Stimulated activated naive CD8-positive, alpha-beta T cell treated with anti-CD3 and anti-CD28 coated beads, Interleukin-15, Interleukin-2, amounts not matched to agents 100 ng/mL and 50 ng/mL, for 24 hours (primary cell): ENCODE measurements at regions not wholly inside any gene's neighbourhood (a gene's known extent, or its start where the extent isn't known, plus 50 kb on each side); places are given as distances from the start of the nearest gene placed in this dataset.

ENCODE experiments used
- H3K27ac Mint-ChIP-seq: one replicate; pipeline ENCODE4 v1.8.0; 2021; ENCODE audit warnings: mild to moderate bottlenecking, mixed read lengths
- H3K27me3 Mint-ChIP-seq: one replicate; pipeline ENCODE4 v1.8.0; 2021; ENCODE audit warnings: mixed read lengths
- H3K36me3 Mint-ChIP-seq: one replicate; pipeline ENCODE4 v1.8.0; 2021; ENCODE audit warnings: low read depth, mixed read lengths
- H3K4me1 Mint-ChIP-seq: one replicate; pipeline ENCODE4 v1.8.0; 2021; ENCODE audit warnings: low read depth, mixed read lengths
- H3K4me3 Mint-ChIP-seq: one replicate; pipeline ENCODE4 v1.8.0; 2021; ENCODE audit warnings: mild to moderate bottlenecking, mixed read lengths
- H3K9me3 Mint-ChIP-seq: one replicate; pipeline ENCODE4 v1.8.0; 2021; ENCODE audit warnings: mixed read lengths

DNA sequence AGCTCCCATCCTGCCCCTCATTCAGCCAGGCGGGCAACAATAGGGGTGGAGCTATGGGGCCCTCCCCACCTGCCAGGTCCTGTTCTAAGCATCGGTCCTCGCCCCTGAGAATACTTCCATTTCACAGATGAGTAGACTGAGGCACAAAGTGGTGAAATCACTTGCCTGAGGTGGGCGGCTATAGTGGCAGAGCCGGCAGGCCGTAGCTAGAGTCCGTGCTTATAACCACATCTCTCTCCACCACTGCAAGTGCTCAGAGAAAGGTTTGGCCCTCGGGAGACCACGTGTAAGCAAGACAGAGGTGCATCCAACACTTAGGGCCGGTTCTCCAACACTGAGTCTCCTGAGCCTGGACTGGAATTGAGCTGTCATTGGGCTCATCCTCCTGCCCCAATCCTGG lies 145.8 kb upstream of the UNC5B start:
- Mint-ChIP-seq H3K27ac (no peak overlapping the region), H3K4me3 (no peak overlapping the region), H3K9me3 (no peaks in the 10 kb centered on the region), H3K4me1 (no peaks in the 10 kb centered on the region), H3K27me3 (no peaks in the 10 kb centered on the region), H3K36me3 (no peaks in the 10 kb centered on the region)

GRCh38 chr10:71067098-71067740 lies 145.2 kb upstream of the UNC5B start:
- no peak overlapping the region for H3K27ac Mint-ChIP-seq
- no peaks in the 10 kb centered on the region for H3K36me3 Mint-ChIP-seq
- H3K4me3 Mint-ChIP-seq = no peak overlapping the region
- H3K9me3 Mint-ChIP-seq = no peaks in the 10 kb centered on the region
- H3K27me3 Mint-ChIP-seq = no peaks in the 10 kb centered on the region
- no peaks in the 10 kb centered on the region for H3K4me1 Mint-ChIP-seq

- H3K27me3 Mint-ChIP-seq = no peaks in the 10 kb centered on the region
These were observed 143.5 kb upstream of the UNC5B start for GRCh38 chr10:71068861-71069271.

GRCh38 chr10:71069909-71070666 lies 142.3 kb upstream of the UNC5B start:
- no peaks in the 10 kb centered on the region for H3K4me1 Mint-ChIP-seq
- H3K9me3 Mint-ChIP-seq = no peaks in the 10 kb centered on the region
- no peak overlapping the region for H3K27ac Mint-ChIP-seq
- no peaks in the 10 kb centered on the region for H3K27me3 Mint-ChIP-seq
- H3K36me3 Mint-ChIP-seq = no peaks in the 10 kb centered on the region
- no peak overlapping the region for H3K4me3 Mint-ChIP-seq

More at GRCh38 chr10:71068861-71069271, 143.5 kb upstream of the UNC5B start:
- H3K4me3 Mint-ChIP-seq = no peak overlapping the region
- no peaks in the 10 kb centered on the region for H3K36me3 Mint-ChIP-seq
- H3K4me1 Mint-ChIP-seq = no peaks in the 10 kb centered on the region
- no peaks in the 10 kb centered on the region for H3K9me3 Mint-ChIP-seq
- no peak overlapping the region for H3K27ac Mint-ChIP-seq

DNA sequence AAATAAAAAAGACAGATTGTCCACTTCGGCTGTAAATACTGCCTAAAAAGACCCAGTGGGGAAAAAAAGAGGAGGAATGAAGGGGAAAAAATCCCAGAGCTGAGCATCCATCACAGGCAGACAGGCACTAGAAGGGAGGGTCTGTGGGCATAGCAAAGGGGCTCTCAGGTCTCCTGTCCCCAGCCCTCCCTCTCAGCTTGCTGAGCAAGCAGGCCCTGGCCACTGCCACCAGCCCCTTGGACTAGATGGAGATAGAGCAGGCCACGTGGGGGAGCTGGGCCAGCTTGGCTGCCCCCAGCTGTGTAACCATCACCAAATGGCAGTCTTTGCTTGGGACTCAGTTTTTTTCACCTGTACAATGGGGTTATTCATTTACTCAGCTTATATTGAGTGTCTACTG lies 141.6 kb upstream of the UNC5B start:
- Mint-ChIP-seq H3K27me3 (no peaks in the 10 kb centered on the region), H3K4me3 (no peak overlapping the region), H3K36me3 (no peaks in the 10 kb centered on the region), H3K27ac (no peak overlapping the region), H3K9me3 (no peaks in the 10 kb centered on the region), H3K4me1 (no peaks in the 10 kb centered on the region)

- Mint-ChIP-seq H3K36me3 (no peaks in the 10 kb centered on the region), H3K27ac (no peak overlapping the region), H3K4me3 (no peak overlapping the region), H3K4me1 (no peaks in the 10 kb centered on the region), H3K9me3 (no peaks in the 10 kb centered on the region), H3K27me3 (no peaks in the 10 kb centered on the region)
These were observed 140.1 kb upstream of the UNC5B start for GRCh38 chr10:71072131-71072822.

DNA sequence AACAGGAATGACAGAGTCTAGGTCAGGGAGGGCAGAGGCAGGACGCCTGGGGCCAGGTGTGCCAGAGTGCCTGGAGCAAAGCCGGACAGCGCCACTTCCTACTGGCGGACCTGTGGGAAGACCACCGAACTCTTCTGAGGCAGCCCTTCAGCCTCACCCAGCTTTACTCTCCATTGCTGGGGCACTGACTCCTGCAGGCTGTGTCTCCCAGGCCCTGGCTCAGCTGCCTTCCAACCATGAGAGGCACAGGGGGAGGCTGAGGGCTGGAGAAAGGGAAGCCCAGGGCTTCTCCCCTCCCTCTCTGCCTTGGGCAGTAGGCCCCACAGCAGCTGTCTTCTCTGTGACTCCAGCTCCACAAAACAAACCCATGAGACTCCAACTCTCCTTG lies 139.6 kb upstream of the UNC5B start:
- H3K27me3 Mint-ChIP-seq = no peaks in the 10 kb centered on the region
- H3K27ac Mint-ChIP-seq = no peak overlapping the region
- H3K36me3 Mint-ChIP-seq = no peaks in the 10 kb centered on the region
- no peaks in the 10 kb centered on the region for H3K4me1 Mint-ChIP-seq
- H3K9me3 Mint-ChIP-seq = no peaks in the 10 kb centered on the region
- no peak overlapping the region for H3K4me3 Mint-ChIP-seq

GRCh38 chr10:71073451-71074175 lies 138.8 kb upstream of the UNC5B start:
- Mint-ChIP-seq H3K27ac (no peak overlapping the region), H3K9me3 (no peaks in the 10 kb centered on the region), H3K36me3 (no peaks in the 10 kb centered on the region), H3K4me3 (no peak overlapping the region), H3K27me3 (no peaks in the 10 kb centered on the region), H3K4me1 (no peaks in the 10 kb centered on the region)

GRCh38 chr10:71074176-71074755 lies 138.1 kb upstream of the UNC5B start:
- H3K4me3 Mint-ChIP-seq = no peak overlapping the region
- no peak overlapping the region for H3K27ac Mint-ChIP-seq
- H3K9me3 Mint-ChIP-seq = no peaks in the 10 kb centered on the region
- H3K4me1 Mint-ChIP-seq = no peaks in the 10 kb centered on the region
- no peaks in the 10 kb centered on the region for H3K27me3 Mint-ChIP-seq
- H3K36me3 Mint-ChIP-seq = no peaks in the 10 kb centered on the region

DNA sequence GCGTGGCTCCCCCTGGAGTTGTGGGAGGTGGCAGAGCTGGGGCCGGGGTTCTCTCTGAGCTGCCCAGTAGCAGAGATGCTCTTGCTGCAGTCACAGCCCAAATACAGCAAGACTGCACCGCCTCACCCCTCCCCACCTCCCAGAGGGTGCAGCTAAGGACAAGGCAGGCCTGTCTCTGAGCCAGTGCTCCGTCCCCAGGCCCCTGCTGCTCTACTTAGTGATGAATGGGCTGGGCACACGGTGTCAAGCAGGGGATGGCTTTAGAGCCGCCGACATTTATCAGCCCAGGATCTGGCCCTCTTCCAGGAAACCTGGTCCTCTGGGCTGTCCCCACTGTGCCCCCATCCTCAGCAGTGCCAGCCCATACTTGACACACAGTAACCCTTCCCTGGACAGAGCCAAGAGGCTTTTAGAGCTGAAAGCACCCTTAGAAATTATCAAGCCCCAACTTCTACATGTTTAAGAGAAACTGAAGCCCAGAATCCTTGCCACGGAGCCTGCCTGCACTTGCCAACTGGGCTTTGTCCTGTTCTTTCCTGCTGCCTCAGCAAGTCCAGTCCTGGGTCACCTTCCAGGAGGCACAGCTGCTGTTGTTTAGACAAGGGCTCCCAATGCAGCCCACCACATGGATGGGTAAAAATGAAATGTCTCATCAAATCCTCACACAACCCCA lies 137.1 kb upstream of the UNC5B start:
- Mint-ChIP-seq H3K9me3 (no peaks in the 10 kb centered on the region), H3K4me1 (no peaks in the 10 kb centered on the region), H3K27me3 (no peaks in the 10 kb centered on the region), H3K36me3 (no peaks in the 10 kb centered on the region), H3K27ac (no peak overlapping the region), H3K4me3 (no peak overlapping the region)

- no peaks in the 10 kb centered on the region for H3K27me3 Mint-ChIP-seq
- no peak overlapping the region for H3K4me3 Mint-ChIP-seq
- no peak overlapping the region for H3K27ac Mint-ChIP-seq
- no peaks in the 10 kb centered on the region for H3K4me1 Mint-ChIP-seq
- H3K36me3 Mint-ChIP-seq = no peaks in the 10 kb centered on the region
- no peaks in the 10 kb centered on the region for H3K9me3 Mint-ChIP-seq
These were observed 136.5 kb upstream of the UNC5B start for GRCh38 chr10:71075759-71076472.

DNA sequence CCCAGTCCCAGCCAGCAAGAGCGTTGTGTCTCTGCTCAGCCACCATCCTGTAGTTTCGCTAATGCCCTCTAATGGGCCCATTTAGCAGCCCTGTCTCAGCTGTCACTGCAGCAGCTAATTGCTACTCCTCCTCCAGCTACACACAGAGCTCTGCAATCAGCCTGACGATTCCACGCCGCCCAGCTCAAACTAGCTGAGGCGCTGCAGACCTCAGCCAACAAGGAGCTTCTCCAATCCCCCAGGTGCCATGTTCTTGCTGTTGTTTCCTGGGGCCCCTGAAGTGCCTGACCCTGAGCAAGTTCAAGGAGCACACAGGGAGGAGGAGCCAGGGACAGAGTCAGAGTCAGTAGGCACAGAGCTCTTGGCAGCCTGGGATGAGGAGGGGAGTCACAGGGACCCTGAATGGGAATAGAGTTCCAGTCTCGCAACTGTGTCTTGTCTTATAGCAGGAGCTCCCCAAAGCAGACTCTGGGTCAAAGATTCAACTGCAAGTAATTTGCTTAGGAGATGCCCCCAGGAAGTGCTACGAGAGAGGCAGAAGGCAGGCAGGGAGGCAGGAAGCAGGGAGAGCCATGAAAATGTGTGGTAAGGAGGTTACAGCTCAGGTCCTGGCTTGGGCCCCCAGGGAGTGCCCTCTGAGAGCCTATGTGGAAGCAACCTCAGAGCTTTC lies 135.8 kb upstream of the UNC5B start:
- Mint-ChIP-seq H3K4me1 (no peaks in the 10 kb centered on the region), H3K9me3 (no peaks in the 10 kb centered on the region), H3K4me3 (no peak overlapping the region), H3K27ac (no peak overlapping the region), H3K36me3 (no peaks in the 10 kb centered on the region), H3K27me3 (no peaks in the 10 kb centered on the region)

GRCh38 chr10:71077143-71077581 lies 135.2 kb upstream of the UNC5B start:
- Mint-ChIP-seq H3K4me1 (no peaks in the 10 kb centered on the region), H3K4me3 (no peak overlapping the region), H3K36me3 (no peaks in the 10 kb centered on the region), H3K27ac (no peak overlapping the region), H3K9me3 (no peaks in the 10 kb centered on the region), H3K27me3 (no peaks in the 10 kb centered on the region)
